ENCODE measurements at regions not wholly inside any gene's neighbourhood (a gene's known extent, or its start where the extent isn't known, plus 50 kb on each side); places are given as distances from the start of the nearest gene placed in this dataset.

- DNase-seq (ENCODE audit: low spot score) (no peak), ATAC-seq (ENCODE audit: insufficient number of reproducible peaks, low FRiP score, low read depth) (no peak)
- no peak overlapping the region for H3K4me3 ChIP-seq
- H3K27me3 ChIP-seq (replicated peaks; ENCODE audit: insufficient read depth), result no peaks in the 10 kb centered on the region
- no peaks in the 10 kb centered on the region for H3K36me3 ChIP-seq
- no peak for TF ChIP-seq CTCF (IDR thresholded peaks at IDR 0.05)
- H3K27ac ChIP-seq, result no peak overlapping the region
- no peaks in the 10 kb centered on the region for H3K4me1 ChIP-seq (ENCODE audit: control insufficient read depth in 1 of 2, low read depth in 2 of 2)
- peaks cover 3% of the 10 kb centered on the region for H3K9me3 ChIP-seq
Measured at GRCh38 chr2:177101930-177102329, 110.7 kb upstream of the HNRNPA3 start.

GRCh38 chr2:177106212-177106611 is 106.4 kb upstream of the HNRNPA3 start:
- no peaks in the 10 kb centered on the region for H3K4me1 ChIP-seq (ENCODE audit: control insufficient read depth in 1 of 2, low read depth in 2 of 2)
- H3K4me3 ChIP-seq, result no peak overlapping the region
- no peak for TF ChIP-seq CTCF (IDR thresholded peaks at IDR 0.05)
- H3K9me3 ChIP-seq, result peaks cover 3% of the 10 kb centered on the region
- no peak for DNase-seq (ENCODE audit: low spot score)
- ATAC-seq (ENCODE audit: insufficient number of reproducible peaks, low FRiP score, low read depth), result no peak
- H3K36me3 ChIP-seq, result no peaks in the 10 kb centered on the region
- no peak overlapping the region for H3K27ac ChIP-seq
- no peaks in the 10 kb centered on the region for H3K27me3 ChIP-seq (replicated peaks; ENCODE audit: insufficient read depth)

- no peak for TF ChIP-seq CTCF (IDR thresholded peaks at IDR 0.05)
- no peak for ATAC-seq (ENCODE audit: insufficient number of reproducible peaks, low FRiP score, low read depth)
- Histone ChIP-seq H3K4me3 (no peak overlapping the region), H3K27me3 (replicated peaks; ENCODE audit: insufficient read depth) (no peaks in the 10 kb centered on the region), H3K9me3 (no peaks in the 10 kb centered on the region), H3K4me1 (ENCODE audit: control insufficient read depth in 1 of 2, low read depth in 2 of 2) (no peaks in the 10 kb centered on the region), H3K36me3 (no peaks in the 10 kb centered on the region), H3K27ac (no peak overlapping the region)
- no peak for DNase-seq (ENCODE audit: low spot score)
Measured at GRCh38 chr2:177108890-177109289, 103.7 kb upstream of the HNRNPA3 start.

GRCh38 chr2:177114712-177115111 is 97.9 kb upstream of the HNRNPA3 start:
- no peak for TF ChIP-seq CTCF (IDR thresholded peaks at IDR 0.05)
- Histone ChIP-seq H3K4me1 (ENCODE audit: control insufficient read depth in 1 of 2, low read depth in 2 of 2) (peaks cover 0 to 3% of the 10 kb centered on the region in 2 donors), H3K9me3 (no peaks in the 10 kb centered on the region), H3K27me3 (replicated peaks; ENCODE audit: insufficient read depth) (no peaks in the 10 kb centered on the region), H3K36me3 (no peaks in the 10 kb centered on the region), H3K4me3 (no peak overlapping the region), H3K27ac (no peak overlapping the region)
- DNase-seq (ENCODE audit: low spot score), result no peak
- no peak for ATAC-seq (ENCODE audit: insufficient number of reproducible peaks, low FRiP score, low read depth)

GRCh38 chr2:177117755-177118154 is 94.8 kb upstream of the HNRNPA3 start:
- H3K4me3 ChIP-seq, result no peak overlapping the region
- peaks cover 0 to 3% of the 10 kb centered on the region in 2 donors for H3K4me1 ChIP-seq (ENCODE audit: control insufficient read depth in 1 of 2, low read depth in 2 of 2)
- DNase-seq (ENCODE audit: low spot score), result no peak
- ATAC-seq (ENCODE audit: insufficient number of reproducible peaks, low FRiP score, low read depth), result no peak
- TF ChIP-seq CTCF (IDR thresholded peaks at IDR 0.05), result no peak
- no peaks in the 10 kb centered on the region for H3K27me3 ChIP-seq (replicated peaks; ENCODE audit: insufficient read depth)
- H3K27ac ChIP-seq, result no peak overlapping the region
- H3K9me3 ChIP-seq, result no peaks in the 10 kb centered on the region
- no peaks in the 10 kb centered on the region for H3K36me3 ChIP-seq

All from thoracic aorta (tissue), 2 donors.